ENCODE measurements at regions not wholly inside any gene's neighbourhood (a gene's known extent, or its start where the extent isn't known, plus 50 kb on each side); places are given as distances from the start of the nearest gene placed in this dataset.

GRCh38 chr20:52826321-52826720 lies 145.8 kb upstream of the TSHZ2 start:
- TF ChIP-seq EGR1 (IDR thresholded peaks at IDR 0.05) (no peak), TEAD4 (IDR thresholded peaks at IDR 0.05) (no peak), FOXM1 (IDR thresholded peaks at IDR 0.05; ENCODE audit: borderline replicate concordance, low read depth) (no peak)

GRCh38 chr20:52824494-52825216 lies 147.5 kb upstream of the TSHZ2 start:
- TF ChIP-seq ZBTB7A (IDR thresholded peaks at IDR 0.05; ENCODE audit: low read depth), result no peak
- no peak for TF ChIP-seq REST (IDR thresholded peaks at IDR 0.05; ENCODE audit: low read depth)
- TF ChIP-seq NFIC (IDR thresholded peaks at IDR 0.05), result no peak
- TF ChIP-seq TAF1 (IDR thresholded peaks at IDR 0.05; ENCODE audit: low read depth), result no peak
- no peak for TF ChIP-seq TCF12 (IDR thresholded peaks at IDR 0.05; ENCODE audit: low read depth)
- TF ChIP-seq CREB1 (IDR thresholded peaks at IDR 0.05; ENCODE audit: low read depth), result no peak
- TF ChIP-seq RAD21 (IDR thresholded peaks at IDR 0.05; ENCODE audit: low read depth), result no peak
- no peak for TF ChIP-seq USF1 (IDR thresholded peaks at IDR 0.05)
- no peak for TF ChIP-seq EGR1 (IDR thresholded peaks at IDR 0.05)
- TF ChIP-seq TEAD4 (IDR thresholded peaks at IDR 0.05), result no peak
- no peak for TF ChIP-seq MAX (IDR thresholded peaks at IDR 0.05)
- no peak for TF ChIP-seq FOXM1 (IDR thresholded peaks at IDR 0.05; ENCODE audit: borderline replicate concordance, low read depth)

- TF ChIP-seq EGR1 (IDR thresholded peaks at IDR 0.05) (no peak), CEBPB (IDR thresholded peaks at IDR 0.05) (no peak), CREB1 (IDR thresholded peaks at IDR 0.05; ENCODE audit: low read depth) (no peak), USF1 (IDR thresholded peaks at IDR 0.05) (no peak)
Measured at GRCh38 chr20:52823303-52823702, 148.9 kb upstream of the TSHZ2 start.

GRCh38 chr20:52820641-52821292 lies 151.4 kb upstream of the TSHZ2 start:
- TF ChIP-seq REST (IDR thresholded peaks at IDR 0.05; ENCODE audit: low read depth), result no peak
- TF ChIP-seq EGR1 (IDR thresholded peaks at IDR 0.05), result no peak

- no peak for TF ChIP-seq USF1 (IDR thresholded peaks at IDR 0.05)
- TF ChIP-seq YY1 (IDR thresholded peaks at IDR 0.05; ENCODE audit: low read depth), result no peak
- no peak for TF ChIP-seq MAX (IDR thresholded peaks at IDR 0.05)
- TF ChIP-seq EGR1 (IDR thresholded peaks at IDR 0.05), result no peak
- no peak for TF ChIP-seq NFIC (IDR thresholded peaks at IDR 0.05)
- no peak for TF ChIP-seq TAF1 (IDR thresholded peaks at IDR 0.05; ENCODE audit: low read depth)
- no peak for TF ChIP-seq TEAD4 (IDR thresholded peaks at IDR 0.05)
- no peak for TF ChIP-seq CEBPB (IDR thresholded peaks at IDR 0.05)
- TF ChIP-seq ZBTB7A (IDR thresholded peaks at IDR 0.05; ENCODE audit: low read depth), result no peak
- no peak for TF ChIP-seq FOXM1 (IDR thresholded peaks at IDR 0.05; ENCODE audit: borderline replicate concordance, low read depth)
- no peak for TF ChIP-seq RAD21 (IDR thresholded peaks at IDR 0.05; ENCODE audit: low read depth)
- no peak for TF ChIP-seq EP300 (IDR thresholded peaks at IDR 0.05; ENCODE audit: borderline replicate concordance)
Measured at GRCh38 chr20:52818491-52818890, 153.7 kb upstream of the TSHZ2 start.

- TF ChIP-seq MAX (IDR thresholded peaks at IDR 0.05), result no peak
- TF ChIP-seq CEBPB (IDR thresholded peaks at IDR 0.05), result no peak
- TF ChIP-seq NFIC (IDR thresholded peaks at IDR 0.05), result no peak
- TF ChIP-seq EP300 (IDR thresholded peaks at IDR 0.05; ENCODE audit: borderline replicate concordance), result no peak
Measured at GRCh38 chr20:52817981-52818380, 154.2 kb upstream of the TSHZ2 start.
